Endodermal cell (in vitro differentiated cells): ENCODE measurements at regions not wholly inside any gene's neighbourhood (a gene's known extent, or its start where the extent isn't known, plus 50 kb on each side); places are given as distances from the start of the nearest gene placed in this dataset.
A peak's percentile ranks its signal among the peaks of the same experiment; 100 is the strongest.
"Not testable (repeated sequence)": the region's sequence is repeated elsewhere in the genome, so short reads cannot be mapped to it uniquely, and the experiment has no call there.

ENCODE experiments used
- DNase-seq: peaks from one replicate; pipeline ENCODE4 v3.0.0-alpha.2; 2017
- H3K27ac ChIP-seq: 2 replicates; pipeline ENCODE4 v1.5.1; 2013; ENCODE audit warnings: mild to moderate bottlenecking, low read depth, low read length, moderate library complexity
- H3K27me3 ChIP-seq: 2 replicates; pipeline ENCODE4 v1.6.1; 2013; ENCODE audit warnings: mild to moderate bottlenecking, low read length, moderate library complexity; ENCODE audit not compliant: insufficient read depth, control insufficient read depth, poor library complexity, severe bottlenecking
- H3K36me3 ChIP-seq: 2 replicates; pipeline ENCODE4 v1.7.0; 2013; ENCODE audit warnings: mild to moderate bottlenecking, low read length, moderate library complexity; ENCODE audit not compliant: control insufficient read depth, insufficient read depth
- H3K4me1 ChIP-seq: one replicate; pipeline ENCODE4 v1.7.0; 2013; ENCODE audit warnings: low read length; ENCODE audit not compliant: control insufficient read depth, insufficient read depth
- H3K4me3 ChIP-seq: 2 replicates; pipeline ENCODE4 v1.5.1; 2013; ENCODE audit warnings: mild to moderate bottlenecking, low read length, moderate library complexity
- H3K9ac ChIP-seq: 2 replicates; pipeline ENCODE4 v1.6.1; 2013; ENCODE audit warnings: mild to moderate bottlenecking, low read length, moderate library complexity; ENCODE audit not compliant: poor library complexity, severe bottlenecking; ENCODE audit errors: extremely low read depth
- H3K9me3 ChIP-seq: 2 replicates; pipeline ENCODE4 v1.6.1; 2013; ENCODE audit warnings: mild to moderate bottlenecking, low read length, moderate library complexity; ENCODE audit not compliant: control insufficient read depth
- H3K27ac Mint-ChIP-seq: 2 replicates; pipeline ENCODE4 v1.8.0; 2020; ENCODE audit warnings: mixed read lengths
- H3K27me3 Mint-ChIP-seq: 2 replicates; pipeline ENCODE4 v1.8.0; 2021; ENCODE audit warnings: mild to moderate bottlenecking, mixed read lengths; ENCODE audit not compliant: insufficient read depth
- H3K36me3 Mint-ChIP-seq: 2 replicates; pipeline ENCODE4 v1.8.0; 2020; ENCODE audit warnings: low read depth, mixed read lengths
- H3K4me1 Mint-ChIP-seq: 2 replicates; pipeline ENCODE4 v1.8.0; 2020; ENCODE audit warnings: mixed read lengths
- H3K4me3 Mint-ChIP-seq: 2 replicates; pipeline ENCODE4 v1.8.0; 2020; ENCODE audit warnings: mild to moderate bottlenecking, moderate library complexity, mixed read lengths
- H3K9me3 Mint-ChIP-seq: 2 replicates; pipeline ENCODE4 v1.8.0; 2020; ENCODE audit warnings: mild to moderate bottlenecking, mixed read lengths
- CTCF ChIP-seq: fragments of 200-600 bp; sonication (generic); conservative IDR thresholded peaks from 2 replicates; pipeline ENCODE4 v1.5.0; 2021; ENCODE audit warnings: antibody characterized with exemption, mild to moderate bottlenecking
- WGBS, 2 experiments: methylation state at CpG; one replicate each; pipeline versions ENCODE4 v1.1.5 to v1.1.7; 2013; ENCODE audit warnings: missing lambda C conversion rate in 2 of 2, mixed read lengths in 1 of 2; ENCODE audit not compliant: insufficient coverage in 1 of 2, insufficient read length in 1 of 2; 5-methylcytosine and 5-hydroxymethylcytosine counted together

- H3K4me1 ChIP-seq, result no peaks in the 10 kb centered on the region
- no peaks in the 10 kb centered on the region for H3K36me3 ChIP-seq
- H3K4me3 ChIP-seq, result no peak overlapping the region
- no peak for TF ChIP-seq CTCF
- H3K9me3 ChIP-seq, result no peaks in the 10 kb centered on the region
- no peak overlapping the region for H3K9ac ChIP-seq
- no peak overlapping the region for H3K27ac ChIP-seq
- no peak overlapping the region for H3K4me3 Mint-ChIP-seq
- no peaks in the 10 kb centered on the region for H3K4me1 Mint-ChIP-seq
- WGBS, 2 experiments, result 53 to 72% methylated on average over 4 of the region's 4 CpGs
- DNase-seq, result no peak
- no peaks in the 10 kb centered on the region for H3K27me3 ChIP-seq
- H3K36me3 Mint-ChIP-seq, result no peaks in the 10 kb centered on the region
- peaks cover 3% of the 10 kb centered on the region for H3K9me3 Mint-ChIP-seq
- no peak overlapping the region for H3K27ac Mint-ChIP-seq
- no peaks in the 10 kb centered on the region for H3K27me3 Mint-ChIP-seq
Observed at GRCh38 chr4:18422685-18423084, 401.1 kb upstream of the LCORL start.

GRCh38 chr4:18421519-18421918 is 400.0 kb upstream of the LCORL start:
- no peaks in the 10 kb centered on the region for H3K4me1 Mint-ChIP-seq
- H3K27me3 ChIP-seq, result no peaks in the 10 kb centered on the region
- H3K9me3 Mint-ChIP-seq, result peaks cover 13% of the 10 kb centered on the region
- no peaks in the 10 kb centered on the region for H3K36me3 ChIP-seq
- H3K27me3 Mint-ChIP-seq, result no peaks in the 10 kb centered on the region
- H3K9ac ChIP-seq, result no peak overlapping the region
- no peak overlapping the region for H3K4me3 Mint-ChIP-seq
- no peaks in the 10 kb centered on the region for H3K4me1 ChIP-seq
- no peak overlapping the region for H3K4me3 ChIP-seq
- no peak overlapping the region for H3K27ac ChIP-seq
- H3K36me3 Mint-ChIP-seq, result no peaks in the 10 kb centered on the region
- WGBS, 2 experiments, result 100% methylated on average over 1 to 2 of the region's 2 CpGs
- no peak for DNase-seq
- no peak overlapping the region for H3K27ac Mint-ChIP-seq
- H3K9me3 ChIP-seq, result no peaks in the 10 kb centered on the region
- TF ChIP-seq CTCF, result no peak

- H3K9me3 Mint-ChIP-seq, result peaks cover 13% of the 10 kb centered on the region
- H3K4me1 ChIP-seq, result no peaks in the 10 kb centered on the region
- H3K36me3 Mint-ChIP-seq, result no peaks in the 10 kb centered on the region
- H3K36me3 ChIP-seq, result no peaks in the 10 kb centered on the region
- 94 to 100% methylated on average over 3 of the region's 3 CpGs for WGBS, 2 experiments
- no peak for DNase-seq
- H3K27ac ChIP-seq, result no peak overlapping the region
- no peak overlapping the region for H3K4me3 Mint-ChIP-seq
- TF ChIP-seq CTCF, result no peak
- H3K4me3 ChIP-seq, result no peak overlapping the region
- H3K9me3 ChIP-seq, result no peaks in the 10 kb centered on the region
- H3K27me3 ChIP-seq, result no peaks in the 10 kb centered on the region
- H3K4me1 Mint-ChIP-seq, result no peaks in the 10 kb centered on the region
- H3K27ac Mint-ChIP-seq, result no peak overlapping the region
- H3K9ac ChIP-seq, result no peak overlapping the region
- no peaks in the 10 kb centered on the region for H3K27me3 Mint-ChIP-seq
Observed at GRCh38 chr4:18419780-18420179, 398.2 kb upstream of the LCORL start.

- not testable (repeated sequence) for H3K36me3 Mint-ChIP-seq, H3K9me3 ChIP-seq, H3K4me1 Mint-ChIP-seq, H3K36me3 ChIP-seq, H3K27ac ChIP-seq, H3K4me1 ChIP-seq, H3K9ac ChIP-seq, H3K4me3 ChIP-seq, DNase-seq, H3K27me3 ChIP-seq, H3K27ac Mint-ChIP-seq, H3K27me3 Mint-ChIP-seq
- peaks cover 13% of the 10 kb centered on the region for H3K9me3 Mint-ChIP-seq
- 80 to 89% methylated on average over 14 to 50 of the region's 51 CpGs for WGBS, 2 experiments
- peak overlapping the region; percentile 31 for H3K4me3 Mint-ChIP-seq
Observed at GRCh38 chr4:18418195-18418898, 396.8 kb upstream of the LCORL start.

- DNase-seq, H3K36me3 ChIP-seq, H3K27ac ChIP-seq, H3K4me3 ChIP-seq, H3K9ac ChIP-seq, H3K36me3 Mint-ChIP-seq, H3K27me3 ChIP-seq, H3K4me1 ChIP-seq, H3K27ac Mint-ChIP-seq, H3K9me3 ChIP-seq, H3K4me1 Mint-ChIP-seq, H3K27me3 Mint-ChIP-seq: not testable (repeated sequence)
- peak overlapping the region; percentile 9 for H3K4me3 Mint-ChIP-seq
- WGBS, 2 experiments, result 86 to 95% methylated on average over 7 to 15 of the region's 15 CpGs
- H3K9me3 Mint-ChIP-seq, result peaks cover 13% of the 10 kb centered on the region
Observed at GRCh38 chr4:18417651-18418050, 396.1 kb upstream of the LCORL start.
